SK-N-SH treated with all-trans-retinoic acid at 6 μM for 48 hours (cell line): ENCODE measurements at regions not wholly inside any gene's neighbourhood (a gene's known extent, or its start where the extent isn't known, plus 50 kb on each side); places are given as distances from the start of the nearest gene placed in this dataset.

ENCODE experiments used
- ARNTL ChIP-seq: fragments of 450-650 bp; formaldehyde crosslinking; IDR thresholded peaks from 2 replicates; pipeline ENCODE4 v1.5.0; 2020; ENCODE audit warnings: low read depth, mild to moderate bottlenecking, moderate library complexity, borderline replicate concordance
- CREB5 ChIP-seq: fragments of 250-450 bp; sonication (Bioruptor Pico); IDR thresholded peaks from 2 replicates; pipeline ENCODE4 v1.5.1; 2020; ENCODE audit warnings: low read depth, mild to moderate bottlenecking, moderate library complexity
- ESRRG ChIP-seq: fragments of 250-450 bp; sonication (Bioruptor Pico); IDR thresholded peaks from 2 replicates; pipeline ENCODE4 v1.6.1; 2021; ENCODE audit warnings: mild to moderate bottlenecking
- PATZ1 ChIP-seq: fragments of 250-450 bp; sonication (Bioruptor Pico); IDR thresholded peaks from 2 replicates; pipeline ENCODE4 v1.8.0; 2020; ENCODE audit warnings: mild to moderate bottlenecking, moderate library complexity, borderline replicate concordance
- RARB ChIP-seq: fragments of 250-450 bp; sonication (Bioruptor Pico); IDR thresholded peaks from 2 replicates; pipeline ENCODE4 v1.8.0; 2021; ENCODE audit warnings: mild to moderate bottlenecking, moderate library complexity
- TOX ChIP-seq: fragments of 250-450 bp; sonication (Bioruptor Pico); IDR thresholded peaks from 2 replicates; pipeline ENCODE4 v1.8.0; 2021; ENCODE audit warnings: mild to moderate bottlenecking, moderate library complexity, borderline replicate concordance
- TSHZ2 ChIP-seq: fragments of 250-450 bp; sonication (Bioruptor Pico); IDR thresholded peaks from 2 replicates; pipeline ENCODE4 v1.5.0; 2020; ENCODE audit warnings: mild to moderate bottlenecking, moderate library complexity

GRCh38 chr13:39822437-39822836 lies 167.0 kb downstream of the COG6 start:
- no peak for TF ChIP-seq TOX (CRISPR knock-in tag)
- no peak for TF ChIP-seq RARB (CRISPR knock-in tag)
- TF ChIP-seq ARNTL (CRISPR knock-in tag), result no peak
- TF ChIP-seq PATZ1 (CRISPR knock-in tag), result no peak
- TF ChIP-seq ESRRG (CRISPR knock-in tag), result no peak
- no peak for TF ChIP-seq CREB5 (CRISPR knock-in tag)
- no peak for TF ChIP-seq TSHZ2 (CRISPR knock-in tag)
